ENCODE measurements at regions not wholly inside any gene's neighbourhood (a gene's known extent, or its start where the extent isn't known, plus 50 kb on each side); places are given as distances from the start of the nearest gene placed in this dataset.
"Not testable (repeated sequence)": the region's sequence is repeated elsewhere in the genome, so short reads cannot be mapped to it uniquely, and the experiment has no call there.

- DNase-seq: no peak
These were observed 915.9 kb downstream of the UQCRFS1 start for GRCh38 chr19:28297036-28297435.

GRCh38 chr19:28296506-28296905, 916.4 kb downstream of the UQCRFS1 start:
- DNase-seq: no peak

GRCh38 chr19:28294975-28295374, 918.0 kb downstream of the UQCRFS1 start:
- DNase-seq: not testable (repeated sequence)

DNA sequence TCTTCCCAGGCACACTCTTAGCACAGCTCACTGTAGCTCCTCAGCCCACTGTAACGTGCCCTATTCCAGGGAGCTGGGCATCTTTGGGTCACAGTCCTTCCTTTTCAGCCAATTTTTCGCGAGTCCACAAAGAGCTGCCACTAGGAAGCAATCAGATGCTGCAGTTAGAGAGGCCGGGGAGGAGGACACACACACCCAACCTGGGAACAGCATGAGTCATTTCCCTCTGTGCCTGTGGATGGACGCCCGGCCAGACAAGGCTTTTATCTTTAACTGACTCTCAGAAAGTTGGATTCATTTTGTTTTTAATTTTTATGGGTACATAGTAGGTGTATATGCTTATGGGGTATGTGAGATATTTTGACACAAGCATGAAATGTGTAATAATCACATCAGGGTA, 918.6 kb downstream of the UQCRFS1 start:
- no peak for DNase-seq

DNA sequence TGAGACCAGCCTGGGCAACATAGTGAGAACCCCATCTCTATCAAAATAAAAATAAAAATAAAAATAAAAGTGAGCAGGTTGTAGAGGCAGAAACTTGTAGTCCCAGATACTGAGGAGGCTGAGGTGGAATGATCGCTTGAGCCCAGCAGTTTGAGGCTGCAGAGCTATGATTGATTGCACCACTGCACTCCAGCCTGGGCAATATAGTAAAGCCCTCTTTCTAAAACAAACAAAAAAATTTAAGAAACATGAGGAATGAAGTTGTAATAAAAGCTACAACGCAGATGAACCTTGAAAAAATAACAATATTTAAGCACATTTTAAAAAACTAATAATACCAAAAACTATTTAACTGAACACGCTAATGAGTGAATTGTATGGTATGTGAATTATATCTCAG, 919.3 kb downstream of the UQCRFS1 start:
- DNase-seq: no peak

DNA sequence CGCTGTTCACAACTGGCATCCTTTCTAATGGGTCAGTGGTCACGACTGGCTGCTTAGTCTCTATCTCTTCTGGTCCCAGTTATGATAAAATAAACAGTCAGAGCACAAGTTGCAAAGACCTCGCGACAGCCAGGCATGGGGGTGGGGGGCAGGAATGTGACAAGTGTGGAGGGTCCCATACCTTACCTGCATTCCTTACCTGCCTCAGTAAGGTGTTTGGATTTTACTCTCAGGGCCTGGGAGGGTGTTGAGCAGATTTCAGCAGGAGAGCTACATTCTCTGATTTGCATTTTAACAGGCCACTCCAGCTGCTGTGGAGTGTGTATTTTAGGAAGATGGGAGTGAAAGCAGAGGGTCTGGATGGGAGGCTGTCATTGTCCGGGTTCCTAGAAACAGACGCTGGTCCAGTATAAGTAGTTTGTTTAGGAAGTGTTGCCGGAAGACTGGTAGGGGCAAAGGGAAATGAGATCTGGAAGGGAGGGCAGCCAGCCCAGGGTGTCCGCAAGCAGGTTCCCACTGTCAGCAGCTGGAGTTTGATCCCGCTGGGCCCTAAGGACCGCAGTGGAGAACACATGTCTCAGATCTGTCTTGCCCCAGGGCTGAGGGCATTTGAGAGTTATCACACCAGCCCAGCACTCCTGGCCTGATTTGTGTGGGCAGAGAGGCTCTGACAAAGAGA, 920.0 kb downstream of the UQCRFS1 start:
- DNase-seq: no peak

DNA sequence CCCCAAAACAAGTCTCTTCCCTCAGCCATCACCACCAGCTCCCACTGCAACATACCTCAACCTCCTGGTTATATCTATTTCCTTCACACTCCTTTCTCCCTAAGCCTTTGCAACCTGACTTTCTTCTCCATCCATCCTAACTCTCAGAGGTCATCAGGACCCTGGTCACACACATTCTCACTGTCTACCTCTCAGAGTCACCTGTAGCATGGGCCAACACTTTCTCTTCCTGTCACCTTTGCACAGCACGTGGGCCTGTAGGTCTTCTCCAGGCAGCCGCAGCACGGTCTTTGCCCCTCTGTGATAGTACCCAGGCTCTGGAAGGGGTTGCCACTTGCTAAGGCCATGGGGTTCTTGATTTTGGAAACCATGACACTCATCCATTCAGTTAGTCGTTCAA, 921.1 kb downstream of the UQCRFS1 start:
- DNase-seq: no peak

GRCh38 chr19:28290963-28291657, 921.8 kb downstream of the UQCRFS1 start:
- DNase-seq: no peak

GRCh38 chr19:28289295-28290063, 923.5 kb downstream of the UQCRFS1 start:
- DNase-seq: no peak

DNA sequence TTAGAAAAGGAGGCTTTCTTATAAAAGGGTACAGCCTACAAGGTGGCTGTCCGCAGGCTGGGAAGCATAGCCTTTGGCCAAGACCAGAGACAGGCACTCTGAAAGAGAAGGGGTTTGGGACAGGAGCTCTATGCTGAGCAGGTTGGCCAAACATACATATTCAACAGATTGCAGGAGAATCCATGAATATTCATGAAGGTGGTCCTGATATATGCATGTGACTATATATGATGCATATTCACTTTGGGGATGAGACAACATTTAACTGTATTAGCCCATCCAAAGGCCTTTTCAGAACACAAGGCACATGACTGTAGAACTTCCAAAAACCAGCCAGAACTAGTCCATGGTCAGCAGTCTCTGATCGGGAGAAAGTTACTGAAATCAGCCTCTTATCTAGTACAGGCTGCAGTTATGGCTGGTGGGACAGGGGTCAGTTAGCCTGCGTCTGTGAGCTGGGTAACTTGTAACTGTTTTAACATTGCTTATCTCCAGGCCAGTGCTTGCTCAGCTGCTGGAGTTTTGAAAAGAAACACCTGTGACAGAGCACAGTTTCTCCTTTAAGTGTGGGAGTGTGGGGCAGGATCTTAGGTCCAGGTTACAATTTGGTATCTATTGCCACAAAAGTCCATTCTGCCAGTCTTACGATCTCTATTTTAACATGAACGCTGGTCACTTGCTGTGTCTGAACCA, 924.2 kb downstream of the UQCRFS1 start:
- DNase-seq: no peak

DNA sequence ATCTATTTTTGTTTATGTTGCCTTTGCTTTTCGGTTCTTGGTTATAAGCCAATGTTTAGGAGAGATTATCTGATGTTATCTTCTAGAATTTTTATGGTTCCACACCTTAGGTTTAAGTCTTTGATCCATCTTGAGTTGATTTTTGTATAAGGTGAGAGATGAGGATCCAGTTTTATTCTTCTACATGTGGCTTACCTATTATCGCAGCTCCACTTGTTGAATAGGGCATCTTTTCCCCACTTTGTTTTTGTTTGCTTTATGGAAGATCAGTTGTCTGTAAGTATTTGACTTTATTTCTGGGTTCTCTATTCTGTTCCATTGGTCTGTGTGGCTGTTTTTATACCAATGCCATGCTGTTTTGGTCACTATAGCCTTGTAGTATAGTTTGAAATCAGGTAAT, 927.0 kb downstream of the UQCRFS1 start:
- no peak for DNase-seq

DNA sequence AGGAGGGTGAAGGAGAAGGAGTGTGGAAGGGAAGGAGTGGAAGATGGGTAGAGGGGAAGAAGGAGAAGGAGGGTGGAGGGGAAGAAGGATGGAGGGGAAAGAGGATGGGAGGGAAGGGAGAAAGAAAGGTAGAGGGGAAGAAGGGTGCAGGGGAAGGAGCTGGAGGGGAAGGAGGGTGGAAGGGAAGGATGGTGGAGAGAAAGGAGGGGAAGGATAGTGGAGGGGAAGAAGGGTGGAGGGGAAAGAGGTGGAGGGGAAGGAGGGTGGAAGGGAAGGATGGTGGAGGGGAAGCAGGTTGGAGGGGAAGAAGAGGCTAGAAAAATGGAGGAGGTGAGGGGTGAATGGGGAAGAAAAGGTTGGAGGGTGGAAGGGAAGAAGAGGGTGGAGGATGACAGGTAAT, 927.9 kb downstream of the UQCRFS1 start:
- no peak for DNase-seq

GRCh38 chr19:28284389-28284788, 928.6 kb downstream of the UQCRFS1 start:
- DNase-seq: no peak

DNA sequence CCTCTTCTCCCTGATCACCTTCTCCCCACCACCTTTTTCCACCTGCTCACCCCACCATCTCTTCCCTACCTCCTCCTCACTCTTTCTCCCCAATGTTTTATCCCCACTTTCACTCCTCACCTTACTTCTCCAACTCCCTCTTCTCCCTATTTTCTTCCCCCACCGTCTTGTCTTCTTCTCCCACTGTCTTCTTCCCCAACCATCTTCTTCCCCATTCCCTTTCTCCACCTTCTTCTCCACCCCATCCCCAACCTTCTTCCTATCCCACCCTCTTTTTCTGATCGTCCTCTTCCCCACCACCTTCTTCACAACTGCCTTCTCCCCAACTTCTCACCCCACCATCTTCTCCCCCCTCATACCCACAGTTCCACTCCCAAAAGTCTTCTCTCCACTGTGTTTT, 929.4 kb downstream of the UQCRFS1 start:
- DNase-seq: no peak

GRCh38 chr19:28281676-28282075, 931.3 kb downstream of the UQCRFS1 start:
- DNase-seq: no peak

- DNase-seq: no peak
These were observed 948.4 kb downstream of the UQCRFS1 start for GRCh38 chr19:28264556-28264955.

- no peak for DNase-seq
These were observed 954.1 kb downstream of the UQCRFS1 start for GRCh38 chr19:28258829-28259228.

DNA sequence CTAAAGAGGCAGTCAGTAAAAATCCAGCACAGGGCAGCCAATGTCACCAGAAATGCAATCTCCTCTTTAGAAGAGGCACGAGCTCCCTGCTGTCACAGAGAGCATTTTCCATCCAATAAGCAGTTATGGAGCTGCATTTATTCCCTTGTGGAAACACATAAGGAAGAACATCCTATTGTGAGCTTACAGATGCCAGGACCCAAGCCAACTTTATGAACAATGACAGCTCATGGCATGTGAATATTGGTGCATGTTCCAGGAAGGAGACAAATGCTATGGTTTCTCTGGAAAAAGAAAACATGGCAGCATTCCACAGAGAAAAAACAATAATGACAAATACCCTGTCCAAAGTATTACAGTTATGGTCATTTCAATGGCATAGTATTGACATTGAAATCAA, 955.6 kb downstream of the UQCRFS1 start:
- DNase-seq: no peak

- DNase-seq: no peak
These were observed 965.7 kb downstream of the UQCRFS1 start for GRCh38 chr19:28247243-28247642.

DNA sequence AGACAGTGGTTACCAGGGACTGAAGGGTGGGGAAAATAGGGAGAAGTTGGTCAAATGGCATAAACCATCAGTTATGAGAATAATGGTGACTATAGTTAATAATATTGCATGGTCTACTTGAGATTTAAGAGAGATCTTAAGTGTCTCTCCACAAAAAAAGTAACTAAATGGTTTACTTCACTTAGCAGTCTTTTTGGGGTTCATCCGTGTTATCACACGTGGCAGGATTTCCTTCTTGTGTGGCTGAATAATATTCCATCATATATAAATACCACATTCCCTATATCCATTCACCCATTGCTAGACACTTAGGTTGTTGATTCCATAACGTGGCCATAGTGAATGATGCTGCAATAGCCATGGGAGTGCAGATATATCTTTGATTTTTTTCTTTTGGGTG, 967.0 kb downstream of the UQCRFS1 start:
- no peak for DNase-seq

GRCh38 chr19:28244966-28245365, 968.0 kb downstream of the UQCRFS1 start:
- DNase-seq: no peak

DNA sequence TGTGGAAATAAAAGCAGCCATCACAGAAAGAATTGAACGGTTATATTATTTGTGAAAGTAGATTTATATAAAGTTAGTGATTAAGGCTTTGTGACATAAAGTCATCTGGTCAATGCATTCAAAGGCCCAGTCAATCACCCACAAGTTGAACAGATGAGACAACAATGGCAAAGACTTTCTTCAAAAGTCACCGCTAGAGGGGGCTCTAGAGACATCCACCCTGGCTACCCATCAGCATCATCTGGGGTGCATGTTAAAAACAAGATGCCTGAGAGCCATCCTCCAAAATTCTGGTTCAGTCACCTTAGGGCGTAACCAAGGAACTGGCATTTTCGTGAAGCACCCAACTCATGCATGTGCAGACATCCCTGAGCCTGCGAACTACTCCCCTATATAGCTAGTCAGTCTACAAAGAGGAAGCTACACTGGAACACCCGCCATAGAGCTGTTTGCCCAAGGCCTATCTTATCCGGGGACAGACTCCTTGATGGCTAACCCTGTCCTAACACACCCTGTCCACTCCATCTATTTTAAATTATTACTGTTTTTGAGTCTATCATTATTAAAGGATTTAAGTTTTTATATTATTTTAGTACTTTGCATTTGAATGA, 970.5 kb downstream of the UQCRFS1 start:
- DNase-seq: no peak

DNA sequence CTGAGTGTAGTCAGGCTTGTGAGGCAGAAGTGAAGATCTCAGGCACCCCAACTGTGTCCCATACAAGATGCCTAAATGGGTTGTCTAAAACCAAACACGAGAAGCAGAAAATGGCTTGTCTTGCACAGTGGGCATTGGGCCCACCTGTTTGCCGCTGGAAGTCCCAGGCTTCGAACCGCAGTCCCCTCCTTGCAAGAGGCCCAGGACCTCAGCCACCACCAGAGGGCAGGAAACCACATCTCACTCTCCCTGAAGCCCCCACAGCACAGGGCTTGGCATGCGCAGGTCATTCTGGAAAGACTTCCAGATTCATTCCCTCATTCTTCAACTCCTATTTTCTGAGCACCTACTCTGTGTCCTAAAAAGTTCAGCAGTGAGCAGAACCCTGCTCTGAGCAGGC, 973.7 kb downstream of the UQCRFS1 start:
- DNase-seq: no peak
